ENCODE measurements at regions not wholly inside any gene's neighbourhood (a gene's known extent, or its start where the extent isn't known, plus 50 kb on each side); places are given as distances from the start of the nearest gene placed in this dataset.

DNA sequence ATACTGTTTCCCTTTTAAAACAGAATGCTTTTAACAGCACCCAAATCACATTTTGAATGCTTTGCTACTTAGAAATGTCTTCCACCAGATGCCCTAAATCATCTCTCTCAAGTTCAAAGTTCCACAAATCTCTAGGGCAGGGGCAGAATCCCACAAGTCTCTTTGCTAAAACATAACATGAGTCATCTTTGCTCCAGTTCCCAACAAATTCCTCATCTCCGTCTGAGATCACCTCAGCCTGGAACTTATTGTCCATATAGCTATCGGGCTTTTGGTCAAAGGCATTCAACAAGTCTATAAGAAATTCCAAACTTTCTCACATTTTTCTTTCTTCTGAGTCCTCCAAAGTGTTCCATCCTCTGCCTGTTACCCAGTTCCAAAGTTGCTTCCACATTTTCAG lies 1374.5 kb upstream of the NXPH2 start:
- DNase-seq (ENCODE audit: low read depth, low spot score), result no peak
- ChIA-PET POLR2A (no interaction called here), CTCF (no interaction called here)
- TF ChIP-seq, protein P1, sequence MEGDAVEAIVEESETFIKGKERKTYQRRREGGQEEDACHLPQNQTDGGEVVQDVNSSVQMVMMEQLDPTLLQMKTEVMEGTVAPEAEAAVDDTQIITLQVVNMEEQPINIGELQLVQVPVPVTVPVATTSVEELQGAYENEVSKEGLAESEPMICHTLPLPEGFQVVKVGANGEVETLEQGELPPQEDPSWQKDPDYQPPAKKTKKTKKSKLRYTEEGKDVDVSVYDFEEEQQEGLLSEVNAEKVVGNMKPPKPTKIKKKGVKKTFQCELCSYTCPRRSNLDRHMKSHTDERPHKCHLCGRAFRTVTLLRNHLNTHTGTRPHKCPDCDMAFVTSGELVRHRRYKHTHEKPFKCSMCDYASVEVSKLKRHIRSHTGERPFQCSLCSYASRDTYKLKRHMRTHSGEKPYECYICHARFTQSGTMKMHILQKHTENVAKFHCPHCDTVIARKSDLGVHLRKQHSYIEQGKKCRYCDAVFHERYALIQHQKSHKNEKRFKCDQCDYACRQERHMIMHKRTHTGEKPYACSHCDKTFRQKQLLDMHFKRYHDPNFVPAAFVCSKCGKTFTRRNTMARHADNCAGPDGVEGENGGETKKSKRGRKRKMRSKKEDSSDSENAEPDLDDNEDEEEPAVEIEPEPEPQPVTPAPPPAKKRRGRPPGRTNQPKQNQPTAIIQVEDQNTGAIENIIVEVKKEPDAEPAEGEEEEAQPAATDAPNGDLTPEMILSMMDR (IDR thresholded peaks at IDR 0.05; ENCODE audit: insufficient read depth, low read length, missing control alignments), result no peak
- H3K4me3 ChIP-seq (ENCODE audit: low read depth, low read length), result no peak overlapping the region

DNA sequence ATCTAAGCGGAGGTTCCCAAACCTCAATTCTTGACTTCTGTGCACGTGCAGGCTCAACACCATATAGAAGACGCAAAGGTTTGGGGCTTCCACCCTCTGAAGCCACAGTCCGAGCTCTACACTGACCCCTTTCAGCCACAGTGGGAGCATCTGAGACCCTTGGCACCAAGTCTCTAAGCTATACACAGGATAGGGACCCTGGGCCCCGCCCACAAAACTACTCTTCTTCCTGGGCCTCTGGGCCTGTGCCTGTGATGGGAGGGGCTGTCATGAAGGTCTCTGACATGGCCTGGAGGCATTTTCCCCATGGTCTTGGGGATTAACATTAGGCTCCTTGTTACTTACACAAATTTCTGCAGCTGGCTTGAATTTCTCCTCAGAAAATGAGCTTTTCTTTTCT lies 1374.1 kb upstream of the NXPH2 start:
- DNase-seq (ENCODE audit: low read depth, low spot score), result no peak
- TF ChIP-seq, protein P1 (IDR thresholded peaks at IDR 0.05; ENCODE audit: insufficient read depth, low read length, missing control alignments), result no peak
- no peak overlapping the region for H3K4me3 ChIP-seq (ENCODE audit: low read depth, low read length)
- ChIA-PET CTCF (no interaction called here), POLR2A (interaction anchor here (0.6 kb wide), 1 partner anchor 1501 kb away, joined by 3 read pairs; no protein-coding TSS in a partner anchor)

DNA sequence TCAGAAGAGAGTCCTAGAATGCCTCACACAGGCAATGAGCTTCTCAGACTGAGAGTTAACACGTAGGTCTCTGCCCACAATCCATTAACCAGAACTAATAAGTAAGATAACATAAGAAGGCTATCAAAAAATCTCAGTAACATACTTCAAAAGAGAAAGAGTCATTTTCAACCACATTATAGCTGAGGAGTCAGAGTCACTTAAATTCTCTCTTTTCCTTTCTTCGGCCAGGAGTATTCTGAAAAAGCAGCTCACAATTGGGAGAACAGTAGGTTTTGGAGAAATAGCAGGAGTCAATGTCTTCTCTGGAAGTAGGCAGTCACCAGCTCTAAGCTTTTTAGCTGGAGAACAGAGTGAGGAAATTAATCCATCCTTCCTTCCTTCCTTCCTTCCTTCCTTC lies 1364.4 kb upstream of the NXPH2 start:
- ChIA-PET POLR2A (no interaction called here), CTCF (no interaction called here)
- TF ChIP-seq, protein P1 (IDR thresholded peaks at IDR 0.05; ENCODE audit: insufficient read depth, low read length, missing control alignments), result no peak
- H3K4me3 ChIP-seq (ENCODE audit: low read depth, low read length), result no peak overlapping the region
- no peak for DNase-seq (ENCODE audit: low read depth, low spot score)

DNA sequence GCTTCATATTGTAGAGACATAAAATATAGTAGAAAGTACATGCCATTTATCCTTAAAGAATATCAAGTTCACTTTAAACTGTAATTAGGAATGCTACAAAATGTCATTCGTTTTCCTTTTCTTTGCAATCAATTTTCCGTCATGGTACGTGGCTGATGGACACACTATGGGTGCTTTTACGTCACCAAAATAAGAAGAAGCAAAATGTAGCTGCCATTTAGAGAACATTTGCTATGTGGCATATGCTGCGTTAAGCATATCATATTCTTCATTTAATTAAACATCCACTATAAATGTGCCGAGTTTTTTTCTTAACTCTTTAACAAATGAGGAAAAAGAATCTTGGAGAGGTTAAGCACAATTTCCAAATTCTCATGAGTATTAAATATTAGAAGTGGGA lies 1358.5 kb upstream of the NXPH2 start:
- CTCF ChIA-PET, result no interaction called here
- TF ChIP-seq, protein P1 (IDR thresholded peaks at IDR 0.05; ENCODE audit: insufficient read depth, low read length, missing control alignments), result no peak
- DNase-seq (ENCODE audit: low read depth, low spot score), result no peak

DNA sequence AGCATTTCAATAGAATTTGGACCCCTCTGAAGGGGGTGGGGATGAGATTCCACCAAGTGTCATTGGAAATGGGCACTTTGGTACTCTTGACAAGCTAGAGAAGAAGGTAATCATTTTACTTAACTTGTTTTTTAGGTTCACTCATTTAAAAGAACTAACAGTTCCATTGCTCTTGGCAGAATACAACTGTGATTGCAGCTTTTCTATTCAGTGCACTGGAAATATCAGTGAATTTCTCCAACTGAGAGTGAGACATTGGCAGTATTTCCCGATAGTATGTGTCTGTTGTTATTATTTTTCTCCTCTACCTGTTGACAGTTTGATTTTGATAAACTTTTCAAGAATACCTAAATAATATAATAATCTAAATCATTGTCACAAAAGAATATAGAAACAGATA lies 1356.7 kb upstream of the NXPH2 start:
- ChIA-PET POLR2A (no interaction called here), CTCF (no interaction called here)
- H3K4me3 ChIP-seq (ENCODE audit: low read depth, low read length), result no peak overlapping the region
- TF ChIP-seq, protein P1 (IDR thresholded peaks at IDR 0.05; ENCODE audit: insufficient read depth, low read length, missing control alignments), result no peak
- DNase-seq (ENCODE audit: low read depth, low spot score), result no peak

More for the DNA sequence above, 1358.5 kb upstream of the NXPH2 start:
- no peak overlapping the region for H3K4me3 ChIP-seq (ENCODE audit: low read depth, low read length)
- POLR2A ChIA-PET, result no interaction called here

DNA sequence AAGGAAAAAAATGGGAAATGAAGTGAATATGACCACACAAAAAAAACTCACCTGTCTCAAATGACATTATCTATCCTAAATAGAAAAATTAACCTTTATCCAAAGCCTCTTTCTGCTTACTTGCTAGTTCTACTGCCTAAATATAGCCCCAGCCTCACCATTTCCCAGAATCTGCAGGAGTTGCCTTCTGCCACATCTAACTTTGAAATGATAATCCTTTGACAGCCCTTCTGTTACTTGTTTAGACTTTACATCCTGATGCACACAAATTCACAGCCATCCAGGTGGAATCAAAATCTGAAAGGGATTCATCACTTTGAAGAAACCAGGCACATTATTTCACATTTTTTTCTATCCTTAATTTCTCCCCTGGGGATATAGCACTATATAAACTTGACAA lies 1356.2 kb upstream of the NXPH2 start:
- TF ChIP-seq, protein P1 (IDR thresholded peaks at IDR 0.05; ENCODE audit: insufficient read depth, low read length, missing control alignments), result no peak
- H3K4me3 ChIP-seq (ENCODE audit: low read depth, low read length), result no peak overlapping the region
- POLR2A ChIA-PET, result no interaction called here
- CTCF ChIA-PET, result no interaction called here
- no peak for DNase-seq (ENCODE audit: low read depth, low spot score)

Measured in AG04449 (cell line).